ENCODE measurements at regions not wholly inside any gene's neighbourhood (a gene's known extent, or its start where the extent isn't known, plus 50 kb on each side); places are given as distances from the start of the nearest gene placed in this dataset.

- no peak for TF ChIP-seq PATZ1 (CRISPR knock-in tag; IDR thresholded peaks at IDR 0.05; ENCODE audit: borderline replicate concordance)
- no peak for TF ChIP-seq GLIS3 (CRISPR knock-in tag; IDR thresholded peaks at IDR 0.05)
- TF ChIP-seq BACH2 (CRISPR knock-in tag; IDR thresholded peaks at IDR 0.05; ENCODE audit: borderline replicate concordance): no peak
- no peak for TF ChIP-seq ZC3H10 (CRISPR knock-in tag; IDR thresholded peaks at IDR 0.05)
- TF ChIP-seq ZNF565 (CRISPR knock-in tag; conservative IDR thresholded peaks at IDR 0.05; ENCODE audit: low read depth): no peak
- TF ChIP-seq RARB (CRISPR knock-in tag; IDR thresholded peaks at IDR 0.05): no peak
- no peak for TF ChIP-seq ISL1 (CRISPR knock-in tag; IDR thresholded peaks at IDR 0.05)
- TF ChIP-seq TCF4 (CRISPR knock-in tag; IDR thresholded peaks at IDR 0.05; ENCODE audit: borderline replicate concordance): no peak
- TF ChIP-seq CSRNP3 (CRISPR knock-in tag; IDR thresholded peaks at IDR 0.05): no peak
- TF ChIP-seq CREB5 (CRISPR knock-in tag; IDR thresholded peaks at IDR 0.05; ENCODE audit: low read depth): no peak
- no peak for TF ChIP-seq SNAI2 (CRISPR knock-in tag; IDR thresholded peaks at IDR 0.05)
- TF ChIP-seq TSHZ2 (CRISPR knock-in tag; IDR thresholded peaks at IDR 0.05): no peak
- TF ChIP-seq ZNF8 (CRISPR knock-in tag; IDR thresholded peaks at IDR 0.05): no peak
Measured at GRCh38 chr20:54865273-54865672, 389.9 kb downstream of the DOK5 start.

Measured in SK-N-SH treated with all-trans-retinoic acid at 6 μM for 48 hours (cell line).